Smooth muscle cell (in vitro differentiated cells): ENCODE measurements at regions not wholly inside any gene's neighbourhood (a gene's known extent, or its start where the extent isn't known, plus 50 kb on each side); places are given as distances from the start of the nearest gene placed in this dataset.
A peak's percentile ranks its signal among the peaks of the same experiment; 100 is the strongest.
"Not testable (repeated sequence)": the region's sequence is repeated elsewhere in the genome, so short reads cannot be mapped to it uniquely, and the experiment has no call there.

Experiments
- DNase-seq: peaks from one replicate; lab custom pipeline; 2025; ENCODE audit not compliant: unreplicated experiment; lab: John Stamatoyannopoulos, UW
- H2AFZ ChIP-seq: fragments of 200-600 bp; sonication (generic); 2 replicates; pipeline ENCODE4 v1.6.0; 2016; ENCODE audit warnings: antibody characterized with exemption, low read depth, mild to moderate bottlenecking
- H3F3A ChIP-seq: fragments of 200-600 bp; sonication (generic); 2 replicates; pipeline ENCODE4 v1.6.0; 2017; ENCODE audit warnings: antibody characterized with exemption, low read depth
- H3K27ac ChIP-seq: fragments of 200-600 bp; sonication (generic); 2 replicates; pipeline ENCODE4 v1.5.1; 2016; ENCODE audit warnings: low read depth, mild to moderate bottlenecking
- H3K27me3 ChIP-seq: fragments of 200-600 bp; sonication (generic); 2 replicates; pipeline ENCODE4 v1.6.1; 2016; ENCODE audit warnings: low read depth, mild to moderate bottlenecking
- H3K36me3 ChIP-seq: fragments of 200-600 bp; sonication (generic); 2 replicates; pipeline ENCODE4 v1.5.1; 2016; ENCODE audit warnings: low read depth
- H3K4me1 ChIP-seq: fragments of 200-600 bp; sonication (generic); 2 replicates; pipeline ENCODE4 v1.5.1; 2016; ENCODE audit warnings: low read depth
- H3K4me2 ChIP-seq: fragments of 200-600 bp; sonication (generic); 2 replicates; pipeline ENCODE4 v1.6.0; 2016; ENCODE audit warnings: mild to moderate bottlenecking
- H3K4me3 ChIP-seq: fragments of 200-600 bp; sonication (generic); 2 replicates; pipeline ENCODE4 v1.5.1; 2016; ENCODE audit warnings: mild to moderate bottlenecking
- H3K79me2 ChIP-seq: fragments of 200-600 bp; sonication (generic); 2 replicates; pipeline ENCODE4 v1.6.0; 2016; ENCODE audit warnings: low read depth, mild to moderate bottlenecking
- H3K9ac ChIP-seq: fragments of 200-600 bp; sonication (generic); 2 replicates; pipeline ENCODE4 v1.6.0; 2016; ENCODE audit warnings: low read depth
- H3K9me3 ChIP-seq: fragments of 200-600 bp; sonication (generic); replicated peaks from 2 replicates; pipeline ENCODE4 v1.5.1; 2016; ENCODE audit warnings: low read depth
- H4K20me1 ChIP-seq: fragments of 200-600 bp; sonication (generic); 2 replicates; pipeline ENCODE4 v1.6.0; 2016; ENCODE audit warnings: low read depth
- WGBS: methylation state at CpG from one replicate; pipeline ENCODE4 v1.1.7; 2016; ENCODE audit warnings: low lambda C conversion rate; 5-methylcytosine and 5-hydroxymethylcytosine counted together
- TF ChIP-seq, protein P1 (sequence below): fragments of 200-600 bp; sonication (generic); IDR thresholded peaks from 2 replicates; pipeline ENCODE4 v1.5.1; 2017; ENCODE audit warnings: borderline replicate concordance, mild to moderate bottlenecking, antibody characterized with exemption; ENCODE audit not compliant: insufficient read depth, poor library complexity, severe bottlenecking

DNA sequence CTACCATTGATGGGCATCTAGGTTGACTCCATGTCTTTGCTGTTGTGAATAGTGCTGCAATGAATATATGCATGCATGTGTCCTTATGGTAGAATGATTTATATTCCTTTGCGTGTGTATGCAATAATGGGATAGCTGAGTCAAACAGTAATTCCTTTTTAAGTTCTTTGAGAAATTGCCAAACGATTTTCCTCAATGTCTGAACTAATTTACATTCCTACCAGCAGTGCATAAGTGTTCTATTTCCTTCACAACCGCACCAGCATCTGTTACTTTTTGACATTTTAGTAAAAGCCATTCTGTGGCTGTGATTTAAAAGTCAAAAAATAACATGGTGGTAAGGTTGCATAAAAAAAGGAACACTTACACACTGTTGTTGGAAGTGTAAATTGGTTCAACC, 103.1 kb upstream of the FAM47B start:
- Histone ChIP-seq H3K9me3 (no peaks in the 10 kb centered on the region), H3K36me3 (no peaks in the 10 kb centered on the region), H3F3A (no peaks in the 10 kb centered on the region), H3K27me3 (no peaks in the 10 kb centered on the region), H3K79me2 (no peaks in the 10 kb centered on the region), H2AFZ (no peak overlapping the region), H4K20me1 (no peaks in the 10 kb centered on the region), H3K4me1 (no peaks in the 10 kb centered on the region), H3K4me3 (no peak overlapping the region), H3K9ac (no peak overlapping the region), H3K27ac (no peak overlapping the region), H3K4me2 (no peak overlapping the region)
- 82% methylated on average over 3 of the region's 3 CpGs for WGBS
- DNase-seq: no peak
- TF ChIP-seq, protein P1, sequence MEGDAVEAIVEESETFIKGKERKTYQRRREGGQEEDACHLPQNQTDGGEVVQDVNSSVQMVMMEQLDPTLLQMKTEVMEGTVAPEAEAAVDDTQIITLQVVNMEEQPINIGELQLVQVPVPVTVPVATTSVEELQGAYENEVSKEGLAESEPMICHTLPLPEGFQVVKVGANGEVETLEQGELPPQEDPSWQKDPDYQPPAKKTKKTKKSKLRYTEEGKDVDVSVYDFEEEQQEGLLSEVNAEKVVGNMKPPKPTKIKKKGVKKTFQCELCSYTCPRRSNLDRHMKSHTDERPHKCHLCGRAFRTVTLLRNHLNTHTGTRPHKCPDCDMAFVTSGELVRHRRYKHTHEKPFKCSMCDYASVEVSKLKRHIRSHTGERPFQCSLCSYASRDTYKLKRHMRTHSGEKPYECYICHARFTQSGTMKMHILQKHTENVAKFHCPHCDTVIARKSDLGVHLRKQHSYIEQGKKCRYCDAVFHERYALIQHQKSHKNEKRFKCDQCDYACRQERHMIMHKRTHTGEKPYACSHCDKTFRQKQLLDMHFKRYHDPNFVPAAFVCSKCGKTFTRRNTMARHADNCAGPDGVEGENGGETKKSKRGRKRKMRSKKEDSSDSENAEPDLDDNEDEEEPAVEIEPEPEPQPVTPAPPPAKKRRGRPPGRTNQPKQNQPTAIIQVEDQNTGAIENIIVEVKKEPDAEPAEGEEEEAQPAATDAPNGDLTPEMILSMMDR: no peak

DNA sequence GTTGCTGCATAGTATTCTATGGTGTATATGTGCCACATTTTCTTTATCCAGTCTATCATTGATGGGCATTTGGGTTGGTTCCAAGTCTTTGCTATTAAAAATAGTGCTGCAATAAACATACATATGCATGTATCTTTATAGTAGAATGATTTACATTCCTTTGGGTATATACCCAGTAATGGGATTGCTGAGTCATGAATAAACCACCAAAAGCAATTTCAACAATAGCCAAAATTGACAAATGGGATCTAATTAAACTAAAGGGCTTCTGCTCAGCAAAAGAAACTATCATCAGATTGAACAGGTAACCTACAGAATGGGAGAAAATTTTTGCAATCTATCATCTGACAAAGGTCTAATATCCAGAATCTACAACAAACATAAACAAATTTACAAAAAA, 101.4 kb upstream of the FAM47B start:
- not testable (repeated sequence) for H3K9ac ChIP-seq, H3K4me1 ChIP-seq, H3K9me3 ChIP-seq, H3K36me3 ChIP-seq, DNase-seq, H3K79me2 ChIP-seq, H2AFZ ChIP-seq, H3K4me3 ChIP-seq, H3K27me3 ChIP-seq, H3F3A ChIP-seq, H3K4me2 ChIP-seq, H3K27ac ChIP-seq, H4K20me1 ChIP-seq

DNA sequence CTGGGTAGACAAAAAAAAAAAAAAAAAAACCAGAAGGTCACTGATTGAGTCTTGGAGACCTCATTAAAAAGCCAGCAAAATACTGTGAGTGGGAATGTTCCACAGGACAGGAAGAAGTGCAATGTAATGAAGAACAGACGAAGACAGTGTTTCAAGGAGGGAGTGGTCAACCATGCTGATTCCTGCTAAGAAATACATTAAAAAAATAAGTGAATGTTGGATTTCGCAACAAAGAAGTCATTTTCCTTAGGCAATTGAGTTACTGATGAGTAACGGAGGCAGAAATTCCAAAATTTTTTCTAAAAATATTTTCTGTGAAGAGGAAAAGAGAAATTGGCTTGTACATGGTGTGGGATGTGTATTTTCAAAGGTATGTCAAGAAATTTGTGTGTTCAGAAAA, 94.3 kb upstream of the FAM47B start:
- no peak for DNase-seq
- Histone ChIP-seq H3K36me3 (no peaks in the 10 kb centered on the region), H3K4me3 (no peak overlapping the region), H3K9ac (no peak overlapping the region), H3K27ac (no peak overlapping the region), H3K79me2 (no peaks in the 10 kb centered on the region), H3K4me1 (no peaks in the 10 kb centered on the region), H3K4me2 (no peak overlapping the region), H3K9me3 (no peaks in the 10 kb centered on the region), H3K27me3 (no peaks in the 10 kb centered on the region), H4K20me1 (no peaks in the 10 kb centered on the region), H3F3A (no peaks in the 10 kb centered on the region), H2AFZ (no peak overlapping the region)
- TF ChIP-seq, protein P1: no peak
- 72% methylated on average over 3 of the region's 3 CpGs for WGBS

DNA sequence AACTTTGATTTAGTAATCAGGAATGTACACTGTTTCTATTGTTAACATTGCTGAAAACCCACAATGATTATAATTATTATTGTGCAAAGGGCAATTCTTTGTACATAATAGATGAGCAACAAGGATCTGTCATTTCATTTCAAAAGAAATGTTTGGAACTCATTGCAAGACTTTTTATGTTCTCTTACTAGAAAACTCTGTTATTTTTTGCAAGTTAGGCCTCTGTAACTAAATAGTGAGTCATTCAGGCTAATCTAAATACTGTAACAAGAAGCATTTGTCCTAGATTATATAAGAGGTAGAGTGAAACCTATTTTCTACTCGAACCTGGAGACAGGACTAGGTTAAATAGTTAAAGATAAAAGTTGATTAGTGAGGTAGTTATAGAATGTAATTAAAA, 93.2 kb upstream of the FAM47B start:
- no peaks in the 10 kb centered on the region for H3F3A ChIP-seq
- no peaks in the 10 kb centered on the region for H4K20me1 ChIP-seq
- no peaks in the 10 kb centered on the region for H3K9me3 ChIP-seq
- TF ChIP-seq, protein P1: no peak
- H3K79me2 ChIP-seq: no peaks in the 10 kb centered on the region
- no peak overlapping the region for H3K4me3 ChIP-seq
- peak overlapping the region; percentile 15 for H3K4me2 ChIP-seq
- WGBS: 62% methylated on average over 1 of the region's 1 CpG
- no peak for DNase-seq
- no peak overlapping the region for H2AFZ ChIP-seq
- H3K36me3 ChIP-seq: no peaks in the 10 kb centered on the region
- no peaks in the 10 kb centered on the region for H3K4me1 ChIP-seq
- H3K9ac ChIP-seq: no peak overlapping the region
- H3K27ac ChIP-seq: no peak overlapping the region
- no peaks in the 10 kb centered on the region for H3K27me3 ChIP-seq
